ENCODE measurements at regions not wholly inside any gene's neighbourhood (a gene's known extent, or its start where the extent isn't known, plus 50 kb on each side); places are given as distances from the start of the nearest gene placed in this dataset.

GRCh38 chr11:11722246-11722645 is 100.4 kb upstream of the GALNT18 start:
- no peak for TF ChIP-seq RFX5 (IDR thresholded peaks at IDR 0.05)
- no peak for TF ChIP-seq CTCF (IDR thresholded peaks at IDR 0.05)
- TF ChIP-seq POLR2A (IDR thresholded peaks at IDR 0.05; ENCODE audit: low read length): no peak

All from A549 (cell line).